ENCODE measurements at regions not wholly inside any gene's neighbourhood (a gene's known extent, or its start where the extent isn't known, plus 50 kb on each side); places are given as distances from the start of the nearest gene placed in this dataset.

DNA sequence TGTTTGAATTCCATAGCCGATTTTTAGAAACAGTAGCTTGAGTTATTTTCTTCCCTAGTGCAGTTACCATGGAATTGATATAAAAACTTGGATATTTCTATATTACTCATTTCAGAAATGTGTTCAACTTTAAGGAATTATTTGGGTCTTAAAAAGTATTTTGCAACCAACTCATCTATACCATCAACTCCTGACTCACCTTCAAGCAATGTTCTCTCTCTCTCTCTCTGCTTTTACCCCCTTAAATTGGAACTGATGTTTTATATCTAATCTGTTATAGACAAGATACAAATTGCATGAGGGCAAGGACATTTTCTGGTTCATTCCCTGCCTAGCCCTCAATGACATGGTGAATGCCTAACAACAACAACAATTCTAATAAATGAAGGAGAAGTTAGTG, 214.7 kb upstream of the NRIP1 start:
- WGBS (ENCODE audit: insufficient coverage, low coverage, missing lambda C conversion rate): 13% methylated on average over 1 of the region's 1 CpG
- FAIRE-seq: no peak

DNA sequence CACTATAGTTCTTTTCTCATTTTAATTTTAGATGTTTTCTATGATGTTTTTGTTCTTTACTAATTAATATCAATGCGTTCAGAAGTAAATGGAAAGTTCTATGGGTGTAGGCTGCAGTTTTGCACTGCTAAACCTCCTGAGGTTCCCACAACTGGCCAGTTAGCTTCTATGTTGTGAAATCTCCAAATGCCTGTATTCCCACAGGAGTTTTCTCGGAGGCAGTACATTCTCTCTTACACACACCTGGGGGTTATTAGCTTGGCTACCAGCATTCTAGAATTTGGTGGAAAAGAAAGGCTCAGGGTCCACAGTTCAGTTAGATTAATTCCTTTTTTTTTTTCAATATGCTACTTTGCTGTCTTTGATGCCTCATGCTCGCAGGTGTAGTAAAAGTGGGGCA, 216.9 kb upstream of the NRIP1 start:
- Histone ChIP-seq H3K27ac (ENCODE audit: extremely low read depth, low read depth, low read length) (no peak overlapping the region), H3K27me3 (ENCODE audit: control insufficient read depth in 2 of 2, insufficient read depth in 2 of 2, low read length in 2 of 2) (no peaks in the 10 kb centered on the region), H3K9ac (ENCODE audit: insufficient read depth in 1 of 2, low read depth in 2 of 2, low read length in 2 of 2) (no peak overlapping the region), H3K4me1 (replicated peaks in 1 of 2; ENCODE audit: control insufficient read depth in 2 of 2, insufficient read depth in 2 of 2, low read length in 2 of 2) (no peaks in the 10 kb centered on the region), H4K20me1 (replicated peaks; ENCODE audit: control insufficient read depth, insufficient read depth, low read length) (no peaks in the 10 kb centered on the region), H3K36me3 (ENCODE audit: control insufficient read depth, insufficient read depth, low read length) (no peaks in the 10 kb centered on the region), H3K4me3 (no peak overlapping the region), H3K4me2 (ENCODE audit: insufficient read depth, low read length) (no peak overlapping the region), H3K79me2 (ENCODE audit: control insufficient read depth, insufficient read depth, low read length) (no peaks in the 10 kb centered on the region), H3K9me3 (replicated peaks; ENCODE audit: control insufficient read depth, insufficient read depth, low read depth, low read length) (no peaks in the 10 kb centered on the region), H3K9me1 (ENCODE audit: control insufficient read depth, insufficient read depth, low read length) (no peaks in the 10 kb centered on the region), H2AFZ (ENCODE audit: low read depth, low read length) (no peak overlapping the region)
- no peak for FAIRE-seq
- intact Hi-C loops (cut with micrococcal nuclease) (no loop called here), in situ Hi-C loops (cut with MboI) (loop anchor here (25.0 kb wide), 1 partner anchor 869 kb away; no protein-coding TSS in a partner anchor)
- no peak for DNase-seq (ENCODE audit: extremely low read depth in 1 of 4, low spot score in 3 of 4)
- CTCF ChIA-PET (ENCODE audit: low intra/inter-chr PET ratio): no interaction called here
- ATAC-seq: no peak
- WGBS (ENCODE audit: insufficient coverage, low coverage, missing lambda C conversion rate): 15% methylated on average over 3 of the region's 3 CpGs
- POLR2A ChIA-PET: no interaction called here
- no TSS peak for BruUV-seq (replicated peaks)
- TF ChIP-seq MEIS2 (IDR thresholded peaks at IDR 0.05; ENCODE audit: partially characterized antibody) (no peak), ZBTB7A (IDR thresholded peaks at IDR 0.05; ENCODE audit: borderline replicate concordance, control insufficient read depth, low read depth, low read length) (no peak), ATF7 (IDR thresholded peaks at IDR 0.05) (no peak), DDX20 (tag; IDR thresholded peaks at IDR 0.05; ENCODE audit: low read depth) (no peak), CBX2 (IDR thresholded peaks at IDR 0.05; ENCODE audit: insufficient read depth, low read length, poor library complexity, severe bottlenecking) (no peak), PPARD (CRISPR knock-in tag; IDR thresholded peaks at IDR 0.05) (no peak), TAF7 (tag; IDR thresholded peaks at IDR 0.05) (no peak), HEY1 (CRISPR knock-in tag; IDR thresholded peaks at IDR 0.05; ENCODE audit: borderline replicate concordance) (no peak)
- TF ChIP-seq, protein P1, sequence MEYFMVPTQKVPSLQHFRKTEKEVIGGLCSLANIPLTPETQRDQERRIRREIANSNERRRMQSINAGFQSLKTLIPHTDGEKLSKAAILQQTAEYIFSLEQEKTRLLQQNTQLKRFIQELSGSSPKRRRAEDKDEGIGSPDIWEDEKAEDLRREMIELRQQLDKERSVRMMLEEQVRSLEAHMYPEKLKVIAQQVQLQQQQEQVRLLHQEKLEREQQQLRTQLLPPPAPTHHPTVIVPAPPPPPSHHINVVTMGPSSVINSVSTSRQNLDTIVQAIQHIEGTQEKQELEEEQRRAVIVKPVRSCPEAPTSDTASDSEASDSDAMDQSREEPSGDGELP (CRISPR knock-in tag; IDR thresholded peaks at IDR 0.05; ENCODE audit: borderline replicate concordance): no peak
- TF ChIP-seq, protein P2, sequence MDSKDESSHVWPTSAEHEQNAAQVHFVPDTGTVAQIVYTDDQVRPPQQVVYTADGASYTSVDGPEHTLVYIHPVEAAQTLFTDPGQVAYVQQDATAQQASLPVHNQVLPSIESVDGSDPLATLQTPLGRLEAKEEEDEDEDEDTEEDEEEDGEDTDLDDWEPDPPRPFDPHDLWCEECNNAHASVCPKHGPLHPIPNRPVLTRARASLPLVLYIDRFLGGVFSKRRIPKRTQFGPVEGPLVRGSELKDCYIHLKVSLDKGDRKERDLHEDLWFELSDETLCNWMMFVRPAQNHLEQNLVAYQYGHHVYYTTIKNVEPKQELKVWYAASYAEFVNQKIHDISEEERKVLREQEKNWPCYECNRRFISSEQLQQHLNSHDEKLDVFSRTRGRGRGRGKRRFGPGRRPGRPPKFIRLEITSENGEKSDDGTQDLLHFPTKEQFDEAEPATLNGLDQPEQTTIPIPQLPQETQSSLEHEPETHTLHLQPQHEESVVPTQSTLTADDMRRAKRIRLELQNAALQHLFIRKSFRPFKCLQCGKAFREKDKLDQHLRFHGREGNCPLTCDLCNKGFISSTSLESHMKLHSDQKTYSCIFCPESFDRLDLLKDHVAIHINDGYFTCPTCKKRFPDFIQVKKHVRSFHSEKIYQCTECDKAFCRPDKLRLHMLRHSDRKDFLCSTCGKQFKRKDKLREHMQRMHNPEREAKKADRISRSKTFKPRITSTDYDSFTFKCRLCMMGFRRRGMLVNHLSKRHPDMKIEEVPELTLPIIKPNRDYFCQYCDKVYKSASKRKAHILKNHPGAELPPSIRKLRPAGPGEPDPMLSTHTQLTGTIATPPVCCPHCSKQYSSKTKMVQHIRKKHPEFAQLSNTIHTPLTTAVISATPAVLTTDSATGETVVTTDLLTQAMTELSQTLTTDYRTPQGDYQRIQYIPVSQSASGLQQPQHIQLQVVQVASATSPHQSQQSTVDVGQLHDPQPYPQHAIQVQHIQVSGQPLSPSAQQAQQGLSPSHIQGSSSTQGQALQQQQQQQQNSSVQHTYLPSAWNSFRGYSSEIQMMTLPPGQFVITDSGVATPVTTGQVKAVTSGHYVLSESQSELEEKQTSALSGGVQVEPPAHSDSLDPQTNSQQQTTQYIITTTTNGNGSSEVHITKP (IDR thresholded peaks at IDR 0.05; ENCODE audit: partially characterized antibody): no peak

More for the DNA sequence above, 214.7 kb upstream of the NRIP1 start:
- H3K36me3 ChIP-seq (ENCODE audit: control insufficient read depth, insufficient read depth, low read length): no peaks in the 10 kb centered on the region
- no peak for TF ChIP-seq RBFOX2 (IDR thresholded peaks at IDR 0.05; ENCODE audit: low read depth, low read length)
- TF ChIP-seq ASH1L (IDR thresholded peaks at IDR 0.05; ENCODE audit: borderline replicate concordance, low read depth, partially characterized antibody): no peak
- TF ChIP-seq EHMT2 (IDR thresholded peaks at IDR 0.05): no peak
- no peak for TF ChIP-seq ZNF764 (CRISPR knock-in tag; IDR thresholded peaks at IDR 0.05; ENCODE audit: low read depth)
- no peak for TF ChIP-seq ZNF3 (CRISPR knock-in tag; IDR thresholded peaks at IDR 0.05)
- TF ChIP-seq LARP7 (IDR thresholded peaks at IDR 0.05): no peak
- in situ Hi-C loops (cut with MboI): loop anchor here (25.0 kb wide), 1 partner anchor 867 kb away; no protein-coding TSS in a partner anchor
- intact Hi-C loops (cut with micrococcal nuclease): no loop called here
- ChIA-PET CTCF (ENCODE audit: low intra/inter-chr PET ratio) (no interaction called here), POLR2A (no interaction called here)
- H3K4me1 ChIP-seq (replicated peaks in 1 of 2; ENCODE audit: control insufficient read depth in 2 of 2, insufficient read depth in 2 of 2, low read length in 2 of 2): no peaks in the 10 kb centered on the region
- H3K79me2 ChIP-seq (ENCODE audit: control insufficient read depth, insufficient read depth, low read length): no peaks in the 10 kb centered on the region
- H3K27me3 ChIP-seq (ENCODE audit: control insufficient read depth in 2 of 2, insufficient read depth in 2 of 2, low read length in 2 of 2): no peaks in the 10 kb centered on the region
- no peaks in the 10 kb centered on the region for H3K9me1 ChIP-seq (ENCODE audit: control insufficient read depth, insufficient read depth, low read length)
- no peak overlapping the region for H3K4me2 ChIP-seq (ENCODE audit: insufficient read depth, low read length)
- no peak overlapping the region for H3K4me3 ChIP-seq
- H2AFZ ChIP-seq (ENCODE audit: low read depth, low read length): no peak overlapping the region
- DNase-seq (ENCODE audit: extremely low read depth in 1 of 4, low spot score in 3 of 4) (no peak), ATAC-seq (no peak)
- H3K27ac ChIP-seq (ENCODE audit: extremely low read depth, low read depth, low read length): no peak overlapping the region
- H3K9ac ChIP-seq (ENCODE audit: insufficient read depth in 1 of 2, low read depth in 2 of 2, low read length in 2 of 2): no peak overlapping the region
- no peaks in the 10 kb centered on the region for H4K20me1 ChIP-seq (replicated peaks; ENCODE audit: control insufficient read depth, insufficient read depth, low read length)
- no peaks in the 10 kb centered on the region for H3K9me3 ChIP-seq (replicated peaks; ENCODE audit: control insufficient read depth, insufficient read depth, low read depth, low read length)
- no TSS peak for BruUV-seq (replicated peaks)
